ENCODE measurements at regions not wholly inside any gene's neighbourhood (a gene's known extent, or its start where the extent isn't known, plus 50 kb on each side); places are given as distances from the start of the nearest gene placed in this dataset.
"Not testable (repeated sequence)": the region's sequence is repeated elsewhere in the genome, so short reads cannot be mapped to it uniquely, and the experiment has no call there.

GRCh38 chr10:32139223-32140073 lies 83.2 kb upstream of the KIF5B start (continued):
- TF ChIP-seq ZNF462 (CRISPR knock-in tag; IDR thresholded peaks at IDR 0.05) = no peak
- no peak for TF ChIP-seq EZH2phosphoT487 (IDR thresholded peaks at IDR 0.05; ENCODE audit: unreplicated experiment)
- no peak for TF ChIP-seq STAT1 (IDR thresholded peaks at IDR 0.05; ENCODE audit: unreplicated experiment)
- peak; percentile 74 for TF ChIP-seq ETS1 (IDR thresholded peaks at IDR 0.05)

GRCh38 chr10:32136927-32137326 lies 80.7 kb upstream of the KIF5B start:
- peaks cover 15% of the 10 kb centered on the region for H3K4me1 ChIP-seq (ENCODE audit: insufficient read depth)
- H3K27me3 ChIP-seq (ENCODE audit: insufficient read depth); H4K20me1 ChIP-seq (replicated peaks; ENCODE audit: insufficient read depth); H3K27me3 Mint-ChIP-seq (ENCODE audit: insufficient read depth, low read depth, poor library complexity); H3K4me3 ChIP-seq; ATAC-seq; H3K9me2 ChIP-seq (ENCODE audit: insufficient read depth); DNase-seq (ENCODE audit: low spot score); H3K4me2 ChIP-seq; H3K36me3 ChIP-seq (ENCODE audit: insufficient read depth); H3K79me2 ChIP-seq (replicated peaks; ENCODE audit: insufficient read depth); H3K36me3 Mint-ChIP-seq (ENCODE audit: low read depth); H3K27ac ChIP-seq (ENCODE audit: low read depth); H3F3A ChIP-seq (replicated peaks; ENCODE audit: low read depth); H3K27ac Mint-ChIP-seq; H2AFZ ChIP-seq; H3K4me3 Mint-ChIP-seq: not testable (repeated sequence)
- Mint-ChIP-seq H3K4me1 (peaks cover 25% of the 10 kb centered on the region), H3K9me3 (peaks cover 12% of the 10 kb centered on the region)

GRCh38 chr10:32135796-32136195 lies 79.6 kb upstream of the KIF5B start:
- H3K9me2 ChIP-seq (ENCODE audit: insufficient read depth); H4K20me1 ChIP-seq (replicated peaks; ENCODE audit: insufficient read depth); H3K27me3 Mint-ChIP-seq (ENCODE audit: insufficient read depth, low read depth, poor library complexity); H3K79me2 ChIP-seq (replicated peaks; ENCODE audit: insufficient read depth); H3K27ac ChIP-seq (ENCODE audit: low read depth); H3K36me3 ChIP-seq (ENCODE audit: insufficient read depth); ATAC-seq; H3K27ac Mint-ChIP-seq; H3K27me3 ChIP-seq (ENCODE audit: insufficient read depth); H3K4me2 ChIP-seq; DNase-seq (ENCODE audit: low spot score); H3F3A ChIP-seq (replicated peaks; ENCODE audit: low read depth); H2AFZ ChIP-seq; H3K4me3 ChIP-seq; H3K4me3 Mint-ChIP-seq; H3K36me3 Mint-ChIP-seq (ENCODE audit: low read depth): not testable (repeated sequence)
- Mint-ChIP-seq H3K4me1 (peaks cover 29% of the 10 kb centered on the region), H3K9me3 (peaks cover 12% of the 10 kb centered on the region)
- H3K4me1 ChIP-seq (ENCODE audit: insufficient read depth) = peaks cover 19% of the 10 kb centered on the region
